ENCODE measurements at regions not wholly inside any gene's neighbourhood (a gene's known extent, or its start where the extent isn't known, plus 50 kb on each side); places are given as distances from the start of the nearest gene placed in this dataset.
"Not testable (repeated sequence)": the region's sequence is repeated elsewhere in the genome, so short reads cannot be mapped to it uniquely, and the experiment has no call there.

- H3K4me1 ChIP-seq = no peaks in the 10 kb centered on the region
- no peak for DNase-seq
- no peaks in the 10 kb centered on the region for H3K27me3 ChIP-seq
- 89 to 92% methylated on average over 1 of the region's 1 CpG for WGBS, 2 donors
- H3K36me3 ChIP-seq (ENCODE audit: low read depth, missing control alignments) = no peaks in the 10 kb centered on the region
- H3K27ac ChIP-seq = no peak overlapping the region
- H3K4me3 ChIP-seq = no peak overlapping the region
- intact Hi-C loops (cut with DNase I; ENCODE audit: low total_unique reads) = no loop called here
- TF ChIP-seq CTCF (IDR thresholded peaks at IDR 0.05) = no peak
- TF ChIP-seq POLR2A (IDR thresholded peaks at IDR 0.05) = no peak
- no peaks in the 10 kb centered on the region for H3K9me3 ChIP-seq
Observed at GRCh38 chr5:124172389-124173003, 573.9 kb downstream of the ZNF608 start.

GRCh38 chr5:124168093-124168492, 578.3 kb downstream of the ZNF608 start:
- H3K9me3 ChIP-seq; H3K27me3 ChIP-seq; H3K4me3 ChIP-seq; H3K36me3 ChIP-seq (ENCODE audit: low read depth, missing control alignments); H3K27ac ChIP-seq; H3K4me1 ChIP-seq; intact Hi-C loops (cut with DNase I; ENCODE audit: low total_unique reads); DNase-seq: not testable (repeated sequence)
- 90 to 96% methylated on average over 2 of the region's 2 CpGs for WGBS, 2 donors

- intact Hi-C loops (cut with DNase I; ENCODE audit: low total_unique reads) = no loop called here
- no peak for TF ChIP-seq POLR2A (IDR thresholded peaks at IDR 0.05)
- TF ChIP-seq CTCF (IDR thresholded peaks at IDR 0.05) = no peak
- H3K9me3 ChIP-seq = no peaks in the 10 kb centered on the region
- H3K4me3 ChIP-seq = no peak overlapping the region
- H3K27ac ChIP-seq = no peak overlapping the region
- 26 to 28% methylated on average over 8 of the region's 8 CpGs for WGBS, 2 donors
- no peaks in the 10 kb centered on the region for H3K27me3 ChIP-seq
- H3K36me3 ChIP-seq (ENCODE audit: low read depth, missing control alignments) = no peaks in the 10 kb centered on the region
- H3K4me1 ChIP-seq = no peaks in the 10 kb centered on the region
- no peak for DNase-seq
Observed at GRCh38 chr5:124162767-124163532, 583.5 kb downstream of the ZNF608 start.

- no peaks in the 10 kb centered on the region for H3K4me1 ChIP-seq
- TF ChIP-seq CTCF (IDR thresholded peaks at IDR 0.05) (no peak), POLR2A (IDR thresholded peaks at IDR 0.05) (no peak)
- no peak overlapping the region for H3K27ac ChIP-seq
- no peak overlapping the region for H3K4me3 ChIP-seq
- 77 to 79% methylated on average over 5 of the region's 5 CpGs for WGBS, 2 donors
- no peaks in the 10 kb centered on the region for H3K27me3 ChIP-seq
- DNase-seq = no peak
- no peaks in the 10 kb centered on the region for H3K36me3 ChIP-seq (ENCODE audit: low read depth, missing control alignments)
- intact Hi-C loops (cut with DNase I; ENCODE audit: low total_unique reads) = no loop called here
- H3K9me3 ChIP-seq = no peaks in the 10 kb centered on the region
Observed at GRCh38 chr5:124161266-124161665, 585.2 kb downstream of the ZNF608 start.

GRCh38 chr5:124160265-124160664, 586.2 kb downstream of the ZNF608 start:
- Histone ChIP-seq H3K27ac (no peak overlapping the region), H3K4me3 (no peak overlapping the region), H3K36me3 (ENCODE audit: low read depth, missing control alignments) (no peaks in the 10 kb centered on the region), H3K4me1 (no peaks in the 10 kb centered on the region), H3K27me3 (no peaks in the 10 kb centered on the region), H3K9me3 (no peaks in the 10 kb centered on the region)
- DNase-seq = no peak
- TF ChIP-seq POLR2A (IDR thresholded peaks at IDR 0.05) (no peak), CTCF (IDR thresholded peaks at IDR 0.05) (no peak)
- WGBS, 2 donors = 65 to 80% methylated on average over 2 of the region's 2 CpGs
- intact Hi-C loops (cut with DNase I; ENCODE audit: low total_unique reads) = no loop called here
